Gastroesophageal sphincter (tissue), 3 donors: ENCODE measurements at regions not wholly inside any gene's neighbourhood (a gene's known extent, or its start where the extent isn't known, plus 50 kb on each side); places are given as distances from the start of the nearest gene placed in this dataset.

Experiments
- CTCF ChIP-seq, 4 experiments: fragments of 200-600 bp in 2 of 4; fragments of 450-650 bp in 2 of 4; sonication (generic) in 1 of 4; IDR thresholded peaks; one replicate each; pipeline ENCODE4 v1.5.1; 2017 to 2019; ENCODE audit warnings: antibody characterized with exemption in 4 of 4, mild to moderate bottlenecking in 2 of 4, moderate library complexity in 2 of 4
- EP300 ChIP-seq: sonication (generic); formaldehyde crosslinking; IDR thresholded peaks from one replicate; pipeline ENCODE4 v1.6.1; 2017; ENCODE audit warnings: antibody characterized with exemption, mild to moderate bottlenecking
- POLR2A ChIP-seq, 2 donors: fragments of 450-650 bp; IDR thresholded peaks; one replicate each; pipeline ENCODE4 v1.6.1; 2017; ENCODE audit warnings: antibody characterized with exemption in 2 of 2, mild to moderate bottlenecking in 2 of 2, moderate library complexity in 1 of 2

- TF ChIP-seq EP300: no peak
- no peak for TF ChIP-seq CTCF (IDR thresholded peaks at IDR 0.05)
- TF ChIP-seq POLR2A (IDR thresholded peaks at IDR 0.05): no peak
These were observed 423.2 kb upstream of the C16orf82 start for GRCh38 chr16:26643519-26643918.
